ENCODE measurements at regions not wholly inside any gene's neighbourhood (a gene's known extent, or its start where the extent isn't known, plus 50 kb on each side); places are given as distances from the start of the nearest gene placed in this dataset.

DNA sequence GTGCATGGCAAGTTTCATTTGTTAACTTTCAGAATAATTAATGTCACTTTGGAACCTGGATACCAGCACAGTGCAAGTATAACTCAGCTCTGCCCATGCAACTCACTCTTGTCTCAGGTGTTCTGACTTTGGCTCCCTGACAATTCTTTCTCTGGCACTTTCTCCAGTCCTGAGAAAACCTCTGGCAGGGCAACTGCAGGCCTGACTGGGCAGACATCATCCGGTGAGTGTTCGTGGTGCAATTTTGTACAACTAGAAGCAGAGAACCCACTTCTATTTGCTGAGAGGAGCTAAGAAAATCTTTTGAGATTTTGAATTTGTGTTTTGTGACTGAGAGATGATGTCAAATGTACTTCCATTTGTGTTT lies 143.0 kb downstream of the AQP4 start:
- Histone ChIP-seq H3K9me1 (replicated peaks; ENCODE audit: control insufficient read depth, extremely low read depth, insufficient read depth, low read length) (no peaks in the 10 kb centered on the region), H4K20me1 (replicated peaks; ENCODE audit: control insufficient read depth, extremely low read depth, insufficient read depth, low read length) (no peaks in the 10 kb centered on the region), H3K36me3 (ENCODE audit: control insufficient read depth in 2 of 2, extremely low read depth in 1 of 2, insufficient read depth in 2 of 2, low read length in 2 of 2) (no peaks in the 10 kb centered on the region), H2AFZ (ENCODE audit: low read depth, low read length) (no peak overlapping the region), H3K27ac (ENCODE audit: insufficient read depth, low read depth, low read length) (no peak overlapping the region), H3K4me3 (replicated peaks in 1 of 3; ENCODE audit: insufficient read depth in 1 of 3, low read depth in 1 of 3, low read length in 3 of 3) (no peak overlapping the region), H3K27me3 (ENCODE audit: control insufficient read depth in 2 of 2, insufficient read depth in 2 of 2, low read length in 2 of 2) (no peaks in the 10 kb centered on the region), H3K4me2 (ENCODE audit: insufficient read depth, low read length) (no peak overlapping the region), H3K9me3 (replicated peaks; ENCODE audit: control insufficient read depth, insufficient read depth, low read length) (no peaks in the 10 kb centered on the region), H3K4me1 (ENCODE audit: control insufficient read depth, extremely low read depth, insufficient read depth, low read length) (no peaks in the 10 kb centered on the region), H3K79me2 (ENCODE audit: control insufficient read depth, insufficient read depth, low read length) (no peaks in the 10 kb centered on the region), H3K9ac (replicated peaks; ENCODE audit: extremely low read depth, insufficient read depth, low read length) (no peak overlapping the region)
- DNase-seq (ENCODE audit: low read depth, low spot score): no peak
- POLR2A ChIA-PET: no interaction called here
- FAIRE-seq: no peak
- TF ChIP-seq POLR2AphosphoS5 (IDR thresholded peaks at IDR 0.05; ENCODE audit: insufficient read depth, low read depth, low read length): no peak
- no peak for TF ChIP-seq MYC (IDR thresholded peaks at IDR 0.05; ENCODE audit: low read depth, low read length)
- no peak for TF ChIP-seq FOS (IDR thresholded peaks at IDR 0.05; ENCODE audit: borderline replicate concordance, insufficient read depth, low read length)
- TF ChIP-seq JUN (IDR thresholded peaks at IDR 0.05; ENCODE audit: borderline replicate concordance, insufficient read depth, insufficient read length, low read depth): no peak
- no peak for TF ChIP-seq CTCF (IDR thresholded peaks at IDR 0.05; ENCODE audit: extremely low read depth in 1 of 2, insufficient read depth in 1 of 2, low read depth in 1 of 2, low read length in 2 of 2)
- no peak for TF ChIP-seq MAX (IDR thresholded peaks at IDR 0.05; ENCODE audit: insufficient read depth, insufficient read length)
- TF ChIP-seq GATA2 (IDR thresholded peaks at IDR 0.05; ENCODE audit: insufficient read depth, insufficient read length, low read depth, low read length): no peak
- no peak for TF ChIP-seq POLR2A (IDR thresholded peaks at IDR 0.05; ENCODE audit: low read depth, low read length)
- TF ChIP-seq EZH2 (IDR thresholded peaks at IDR 0.05; ENCODE audit: borderline replicate concordance, low read depth, low read length, severe bottlenecking): no peak
- CTCF ChIA-PET: no interaction called here
- dilution Hi-C loops (cut with MboI; ENCODE audit: extremely low pct_ligation_motif_present, low sequenced_read_pairs) (no loop called here), intact Hi-C loops (cut with micrococcal nuclease) (no loop called here)
- no TSS peak for BruUV-seq (replicated peaks)

Data from endothelial cell of umbilical vein (primary cell).